Cardiac muscle cell (in vitro differentiated cells and primary cell): ENCODE measurements at regions not wholly inside any gene's neighbourhood (a gene's known extent, or its start where the extent isn't known, plus 50 kb on each side); places are given as distances from the start of the nearest gene placed in this dataset.

Experiments used
- DNase-seq, 2 donors: peaks; one replicate each; pipeline versions ENCODE4 v3.0.0 to v3.0.0-alpha.2; 2010 to 2017; ENCODE audit warnings: low read depth in 1 of 2, low spot score in 1 of 2
- H3K27ac ChIP-seq: fragments of 200-600 bp; sonication (generic); 2 replicates; pipeline ENCODE4 v1.5.1; 2016
- H3K27me3 ChIP-seq: fragments of 200-600 bp; sonication (generic); 2 replicates; pipeline ENCODE4 v1.6.0; 2016; ENCODE audit warnings: control low read depth
- H3K36me3 ChIP-seq: fragments of 200-600 bp; sonication (generic); 2 replicates; pipeline ENCODE4 v1.5.1; 2016; ENCODE audit warnings: control low read depth
- H3K4me1 ChIP-seq: fragments of 200-600 bp; sonication (generic); 2 replicates; pipeline ENCODE4 v1.8.1; 2017; ENCODE audit warnings: low read depth, mild to moderate bottlenecking, mixed run types
- H3K4me3 ChIP-seq: fragments of 200-600 bp; sonication (generic); 2 replicates; pipeline ENCODE4 v1.5.1; 2016; ENCODE audit warnings: mild to moderate bottlenecking
- H3K9me3 ChIP-seq: fragments of 200-600 bp; sonication (generic); 2 replicates; pipeline ENCODE4 v1.5.1; 2017; ENCODE audit warnings: low read depth, mild to moderate bottlenecking, control low read depth
- CTCF ChIP-seq: IDR thresholded peaks from 2 replicates; pipeline ENCODE4 v1.5.1; 2012; ENCODE audit warnings: low read depth, mild to moderate bottlenecking, low read length

DNA sequence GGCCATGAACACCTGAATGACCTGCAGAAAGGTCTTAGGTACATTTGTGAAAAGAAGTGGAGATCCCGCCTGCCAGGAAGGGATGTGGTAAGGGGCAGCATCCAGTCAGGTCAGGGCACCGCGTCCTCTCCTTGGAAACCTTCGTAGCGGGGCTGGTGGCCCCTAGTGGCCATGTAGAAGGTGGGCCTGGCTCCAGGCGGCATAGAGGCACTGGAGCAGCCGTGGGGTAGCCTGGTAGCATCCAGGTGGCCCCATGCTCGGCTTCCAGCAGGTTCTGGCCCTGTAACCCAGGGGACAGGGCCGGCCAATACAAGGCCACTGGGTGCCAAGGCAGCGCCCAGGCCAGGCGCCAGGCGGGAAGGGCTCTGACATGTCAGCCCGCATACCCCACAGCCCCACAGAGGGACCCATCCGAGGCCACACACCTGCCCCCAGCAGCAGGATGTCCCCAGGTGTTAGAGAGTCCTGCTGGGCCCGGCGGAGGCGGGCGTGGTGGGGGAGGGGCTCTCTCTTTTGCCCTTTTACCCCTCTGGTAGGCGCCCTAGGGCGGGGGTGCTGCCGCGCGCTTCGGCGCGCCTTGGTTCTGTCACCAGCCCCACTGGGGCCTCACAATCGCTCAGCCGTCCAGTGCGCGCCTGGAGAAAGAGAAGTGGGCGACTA, 58.3 kb upstream of the SPATA31E1 start:
- no peaks in the 10 kb centered on the region for H3K4me1 ChIP-seq
- no peak overlapping the region for H3K4me3 ChIP-seq

DNA sequence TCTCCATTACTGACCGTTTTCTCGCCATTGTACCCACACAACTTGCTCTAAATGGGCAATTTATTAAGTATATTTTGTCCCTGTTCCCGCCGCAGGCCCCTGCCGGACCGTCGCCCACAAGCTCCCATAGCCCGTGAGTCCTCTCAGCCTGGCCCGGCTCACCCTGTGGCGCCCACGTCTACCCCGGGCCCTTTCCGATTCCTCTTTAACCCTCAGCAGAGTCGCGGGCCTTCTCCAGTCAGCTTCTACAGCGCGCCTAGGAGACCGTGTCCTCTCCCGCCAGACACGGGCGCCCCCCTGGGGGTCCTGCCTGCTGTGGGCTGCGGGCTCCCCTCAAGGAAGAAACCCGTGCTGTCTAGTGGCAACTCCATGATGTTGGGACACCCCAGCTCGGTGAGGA, 57.8 kb upstream of the SPATA31E1 start:
- no peak for TF ChIP-seq CTCF
- Histone ChIP-seq H3K27me3 (no peaks in the 10 kb centered on the region), H3K27ac (no peak overlapping the region), H3K4me3 (no peak overlapping the region), H3K9me3 (no peaks in the 10 kb centered on the region), H3K36me3 (no peaks in the 10 kb centered on the region), H3K4me1 (no peaks in the 10 kb centered on the region)
- no peak for DNase-seq

More for the DNA sequence above, 58.3 kb upstream of the SPATA31E1 start:
- no peak for DNase-seq
- Histone ChIP-seq H3K9me3 (no peaks in the 10 kb centered on the region), H3K27me3 (no peaks in the 10 kb centered on the region), H3K27ac (no peak overlapping the region), H3K36me3 (no peaks in the 10 kb centered on the region)
- TF ChIP-seq CTCF = no peak

DNA sequence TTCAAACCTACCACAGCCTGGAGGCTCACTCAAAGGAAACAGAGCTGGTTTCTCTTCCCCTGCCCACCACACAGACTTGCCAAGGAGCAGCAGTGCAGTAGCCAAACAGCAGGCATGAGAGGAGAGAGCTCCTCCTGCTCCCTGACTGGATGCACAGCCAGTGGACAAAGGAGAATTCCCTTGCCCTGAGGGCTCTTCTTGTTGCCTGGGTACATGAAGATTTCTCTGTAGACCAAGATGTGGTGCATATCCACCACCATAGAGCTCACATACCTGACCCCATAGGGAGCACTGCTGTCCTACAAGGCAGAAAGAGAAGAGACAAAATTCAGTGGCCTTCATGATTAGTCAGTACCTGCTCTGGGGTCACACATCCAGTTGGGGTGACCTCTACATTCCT, 56.3 kb upstream of the SPATA31E1 start:
- Histone ChIP-seq H3K27me3 (no peaks in the 10 kb centered on the region), H3K36me3 (no peaks in the 10 kb centered on the region), H3K27ac (no peak overlapping the region), H3K4me1 (no peaks in the 10 kb centered on the region), H3K9me3 (no peaks in the 10 kb centered on the region), H3K4me3 (no peak overlapping the region)
- DNase-seq = no peak
- TF ChIP-seq CTCF = no peak

- no peaks in the 10 kb centered on the region for H3K27me3 ChIP-seq
- H3K4me1 ChIP-seq = no peaks in the 10 kb centered on the region
- no peak for TF ChIP-seq CTCF
- no peak overlapping the region for H3K4me3 ChIP-seq
- no peak overlapping the region for H3K27ac ChIP-seq
- no peaks in the 10 kb centered on the region for H3K36me3 ChIP-seq
- H3K9me3 ChIP-seq = no peaks in the 10 kb centered on the region
- no peak for DNase-seq
These were observed 55.3 kb upstream of the SPATA31E1 start for GRCh38 chr9:87827341-87827740.

- H3K4me1 ChIP-seq = no peaks in the 10 kb centered on the region
- no peak for TF ChIP-seq CTCF
- DNase-seq = no peak
These were observed 52.9 kb upstream of the SPATA31E1 start for GRCh38 chr9:87829756-87830155.

More at GRCh38 chr9:87829756-87830155, 52.9 kb upstream of the SPATA31E1 start:
- no peaks in the 10 kb centered on the region for H3K9me3 ChIP-seq
- H3K36me3 ChIP-seq = no peaks in the 10 kb centered on the region
- H3K27ac ChIP-seq = no peak overlapping the region
- H3K4me3 ChIP-seq = no peak overlapping the region
- H3K27me3 ChIP-seq = no peaks in the 10 kb centered on the region
